HepG2 (cell line): ENCODE measurements at regions not wholly inside any gene's neighbourhood (a gene's known extent, or its start where the extent isn't known, plus 50 kb on each side); places are given as distances from the start of the nearest gene placed in this dataset.

Experiments
- ATAC-seq: fragments of 200-7000 bp; cut with Tn5 transposase; 3 replicates; pipeline ENCODE4 v1.9.1; 2020; ENCODE audit warnings: mild to moderate bottlenecking, moderate library complexity
- BruUV-seq: library from RNA; stranded (reverse); fragments of 400-500 nt; replicated peaks from 2 replicates; lab custom pipeline; 2021; lab: Mats Ljungman, UMichigan
- CTCF ChIA-PET: fragments of 300-600 bp; formaldehyde crosslinking; extraction: SDS; loops from one replicate; lab custom pipeline; 2021; ENCODE audit warnings: low total read pairs, inconsistent platforms, low intra/inter-chr PET ratio; lab: Yijun Ruan, JAX
- POLR2A ChIA-PET: fragments of 350-600 bp; sonication (Branson Sonifier 250); formaldehyde crosslinking; loops from one replicate; lab custom pipeline; 2020; ENCODE audit warnings: antibody characterized with exemption, inconsistent platforms; lab: Yijun Ruan, JAX
- DNase-seq: peaks from one replicate; pipeline ENCODE4 v3.0.0-alpha.2; 2015; ENCODE audit warnings: low spot score
- FAIRE-seq: peaks from 3 replicates; lab custom pipeline; 2011; peaks lifted over from hg19 to GRCh38; lab: Jason Lieb, UNC
- H2AFZ ChIP-seq: one replicate; pipeline ENCODE4 v1.6.1; 2011; ENCODE audit warnings: low read length, inconsistent platforms
- H3K27ac ChIP-seq: fragments of 300-600 bp; 3 replicates; pipeline ENCODE4 v1.8.0; 2011; ENCODE audit warnings: mixed run types, mild to moderate bottlenecking, mixed read lengths, low read length, inconsistent platforms; ENCODE audit not compliant: insufficient read depth; ENCODE audit errors: extremely low read length
- H3K27me3 ChIP-seq, 2 experiments: fragments of 200-600 bp in 1 of 2; 2 replicates in 1 of 2; 3 replicates in 1 of 2; pipeline versions ENCODE4 v1.6.0 to v1.8.0; 2011; ENCODE audit warnings: low read length in 2 of 2, mild to moderate bottlenecking in 2 of 2, moderate library complexity in 2 of 2, inconsistent platforms in 1 of 2; ENCODE audit not compliant: insufficient read depth in 2 of 2, control insufficient read depth in 1 of 2
- H3K36me3 ChIP-seq, 2 experiments: fragments of 200-600 bp in 1 of 2; replicated peaks in 1 of 2; 2 replicates in 1 of 2; 3 replicates in 1 of 2; pipeline versions ENCODE4 v1.5.1 to v1.8.0; 2011; ENCODE audit warnings: low read length in 2 of 2, inconsistent platforms in 1 of 2; ENCODE audit not compliant: insufficient read depth in 2 of 2, control insufficient read depth in 1 of 2
- H3K4me1 ChIP-seq: 2 replicates; pipeline ENCODE4 v1.5.1; 2012; ENCODE audit warnings: low read length, inconsistent platforms; ENCODE audit not compliant: insufficient read depth
- H3K4me2 ChIP-seq: 2 replicates; pipeline ENCODE4 v1.6.0; 2011; ENCODE audit warnings: low read depth, low read length, inconsistent platforms
- H3K4me3 ChIP-seq, 3 experiments: fragments of 200-600 bp in 1 of 3; sonication (generic), shearing (Covaris generic) in 1 of 3; replicated peaks in 1 of 3; 2 replicates each; pipeline ENCODE4 v1.5.1; 2011 to 2016; ENCODE audit warnings: low read length in 3 of 3, inconsistent platforms in 2 of 3, low read depth in 2 of 3, mild to moderate bottlenecking in 2 of 3, control low read depth in 1 of 3, mixed read lengths in 1 of 3; ENCODE audit not compliant: insufficient read depth in 1 of 3
- H3K79me2 ChIP-seq: one replicate; pipeline ENCODE4 v1.6.1; 2011; ENCODE audit warnings: low read length, inconsistent platforms; ENCODE audit not compliant: insufficient read depth
- H3K9ac ChIP-seq: 2 replicates; pipeline ENCODE4 v1.6.0; 2011; ENCODE audit warnings: mild to moderate bottlenecking, low read depth, low read length, inconsistent platforms; ENCODE audit not compliant: insufficient read depth
- H3K9me3 ChIP-seq: 2 replicates; pipeline ENCODE4 v1.5.1; 2012; ENCODE audit warnings: mild to moderate bottlenecking, low read length
- H4K20me1 ChIP-seq: 2 replicates; pipeline ENCODE4 v1.6.0; 2011; ENCODE audit warnings: inconsistent platforms, mild to moderate bottlenecking, low read length, moderate library complexity; ENCODE audit not compliant: insufficient read depth
- DMAP1 ChIP-seq: IDR thresholded peaks from 2 replicates; pipeline ENCODE4 v1.6.1; 2016
- GFI1 ChIP-seq: sonication (generic); formaldehyde crosslinking; IDR thresholded peaks from 2 replicates; pipeline ENCODE4 v1.5.0; 2020; ENCODE audit warnings: missing genetic modification reagents, mild to moderate bottlenecking, borderline replicate concordance
- IKZF1 ChIP-seq: fragments of 450-650 bp; IDR thresholded peaks from 2 replicates; pipeline ENCODE4 v1.7.1; 2016
- MLLT10 ChIP-seq: sonication (generic); formaldehyde crosslinking; IDR thresholded peaks from 2 replicates; pipeline ENCODE4 v1.4.0; 2020; ENCODE audit warnings: missing genetic modification reagents
- MXD3 ChIP-seq: IDR thresholded peaks from 2 replicates; pipeline ENCODE4 v1.6.1; 2016; ENCODE audit warnings: mild to moderate bottlenecking, missing biosample characterization, missing genetic modification reagents
- RNF219 ChIP-seq: sonication (generic); formaldehyde crosslinking; IDR thresholded peaks from 2 replicates; pipeline ENCODE4 v1.5.0; 2020; ENCODE audit warnings: mild to moderate bottlenecking, missing genetic modification reagents
- ZMYM2 ChIP-seq: sonication (generic); formaldehyde crosslinking; IDR thresholded peaks from 2 replicates; pipeline ENCODE4 v1.8.0; 2022; ENCODE audit warnings: mild to moderate bottlenecking, missing genetic modification reagents
- ZNF124 ChIP-seq: sonication (generic); formaldehyde crosslinking; IDR thresholded peaks from 2 replicates; pipeline ENCODE4 v1.4.0; 2020; ENCODE audit warnings: missing genetic modification reagents
- ZNF317 ChIP-seq: sonication (generic); formaldehyde crosslinking; IDR thresholded peaks from 2 replicates; pipeline ENCODE4 v1.5.0; 2020; ENCODE audit warnings: mild to moderate bottlenecking, missing genetic modification reagents
- ZNF629 ChIP-seq: sonication (generic); formaldehyde crosslinking; conservative IDR thresholded peaks from 2 replicates; pipeline ENCODE4 v1.5.0; 2020; ENCODE audit warnings: missing genetic modification reagents
- ZNF891 ChIP-seq: sonication (generic); formaldehyde crosslinking; IDR thresholded peaks from 2 replicates; pipeline ENCODE4 v1.5.0; 2020; ENCODE audit warnings: mild to moderate bottlenecking, missing genetic modification reagents
- WGBS: methylation state at CpG from one replicate; pipeline ENCODE4 v1.1.6; 2017; ENCODE audit warnings: low lambda C conversion rate; 5-methylcytosine and 5-hydroxymethylcytosine counted together
- in situ Hi-C: cut with HindIII; loops from 2 replicates; pipeline ENCODE4 v1.10.0; 2017; ENCODE audit warnings: low pct_unique_long_range_greater_than_20kb; ENCODE audit not compliant: extremely low pct_ligation_motif_present
- intact Hi-C: fragments of 100-400 bp; cut with micrococcal nuclease; formaldehyde crosslinking; loops from one replicate; pipeline ENCODE4 v1.10.0; 2022; ENCODE audit not compliant: unreplicated experiment
- TF ChIP-seq, protein P1 (sequence below): sonication (generic); formaldehyde crosslinking; IDR thresholded peaks from 2 replicates; pipeline ENCODE4 v1.4.0; 2020; ENCODE audit warnings: missing genetic modification reagents
- TF ChIP-seq, protein P2 (sequence below): sonication (generic); formaldehyde crosslinking; IDR thresholded peaks from 2 replicates; pipeline ENCODE4 v1.5.0; 2020; ENCODE audit warnings: missing genetic modification reagents
- TF ChIP-seq, protein P3 (sequence below): sonication (generic); formaldehyde crosslinking; IDR thresholded peaks from 2 replicates; pipeline ENCODE4 v1.4.0; 2020; ENCODE audit warnings: mild to moderate bottlenecking, missing genetic modification reagents

GRCh38 chr7:136513744-136514143 is 354.7 kb upstream of the CHRM2 start (continued):
- TF ChIP-seq, protein P1, sequence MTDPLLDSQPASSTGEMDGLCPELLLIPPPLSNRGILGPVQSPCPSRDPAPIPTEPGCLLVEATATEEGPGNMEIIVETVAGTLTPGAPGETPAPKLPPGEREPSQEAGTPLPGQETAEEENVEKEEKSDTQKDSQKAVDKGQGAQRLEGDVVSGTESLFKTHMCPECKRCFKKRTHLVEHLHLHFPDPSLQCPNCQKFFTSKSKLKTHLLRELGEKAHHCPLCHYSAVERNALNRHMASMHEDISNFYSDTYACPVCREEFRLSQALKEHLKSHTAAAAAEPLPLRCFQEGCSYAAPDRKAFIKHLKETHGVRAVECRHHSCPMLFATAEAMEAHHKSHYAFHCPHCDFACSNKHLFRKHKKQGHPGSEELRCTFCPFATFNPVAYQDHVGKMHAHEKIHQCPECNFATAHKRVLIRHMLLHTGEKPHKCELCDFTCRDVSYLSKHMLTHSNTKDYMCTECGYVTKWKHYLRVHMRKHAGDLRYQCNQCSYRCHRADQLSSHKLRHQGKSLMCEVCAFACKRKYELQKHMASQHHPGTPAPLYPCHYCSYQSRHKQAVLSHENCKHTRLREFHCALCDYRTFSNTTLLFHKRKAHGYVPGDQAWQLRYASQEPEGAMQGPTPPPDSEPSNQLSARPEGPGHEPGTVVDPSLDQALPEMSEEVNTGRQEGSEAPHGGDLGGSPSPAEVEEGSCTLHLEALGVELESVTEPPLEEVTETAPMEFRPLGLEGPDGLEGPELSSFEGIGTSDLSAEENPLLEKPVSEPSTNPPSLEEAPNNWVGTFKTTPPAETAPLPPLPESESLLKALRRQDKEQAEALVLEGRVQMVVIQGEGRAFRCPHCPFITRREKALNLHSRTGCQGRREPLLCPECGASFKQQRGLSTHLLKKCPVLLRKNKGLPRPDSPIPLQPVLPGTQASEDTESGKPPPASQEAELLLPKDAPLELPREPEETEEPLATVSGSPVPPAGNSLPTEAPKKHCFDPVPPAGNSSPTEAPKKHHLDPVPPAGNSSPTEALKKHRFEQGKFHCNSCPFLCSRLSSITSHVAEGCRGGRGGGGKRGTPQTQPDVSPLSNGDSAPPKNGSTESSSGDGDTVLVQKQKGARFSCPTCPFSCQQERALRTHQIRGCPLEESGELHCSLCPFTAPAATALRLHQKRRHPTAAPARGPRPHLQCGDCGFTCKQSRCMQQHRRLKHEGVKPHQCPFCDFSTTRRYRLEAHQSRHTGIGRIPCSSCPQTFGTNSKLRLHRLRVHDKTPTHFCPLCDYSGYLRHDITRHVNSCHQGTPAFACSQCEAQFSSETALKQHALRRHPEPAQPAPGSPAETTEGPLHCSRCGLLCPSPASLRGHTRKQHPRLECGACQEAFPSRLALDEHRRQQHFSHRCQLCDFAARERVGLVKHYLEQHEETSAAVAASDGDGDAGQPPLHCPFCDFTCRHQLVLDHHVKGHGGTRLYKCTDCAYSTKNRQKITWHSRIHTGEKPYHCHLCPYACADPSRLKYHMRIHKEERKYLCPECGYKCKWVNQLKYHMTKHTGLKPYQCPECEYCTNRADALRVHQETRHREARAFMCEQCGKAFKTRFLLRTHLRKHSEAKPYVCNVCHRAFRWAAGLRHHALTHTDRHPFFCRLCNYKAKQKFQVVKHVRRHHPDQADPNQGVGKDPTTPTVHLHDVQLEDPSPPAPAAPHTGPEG (CRISPR knock-in tag) = no peak
- TF ChIP-seq ZMYM2 (CRISPR knock-in tag) = no peak
- TF ChIP-seq GFI1 (CRISPR knock-in tag) = no peak

GRCh38 chr7:136509466-136509865 is 359.0 kb upstream of the CHRM2 start:
- no peak for FAIRE-seq
- CTCF ChIA-PET = no interaction called here
- no peak for TF ChIP-seq ZNF124 (CRISPR knock-in tag)
- TF ChIP-seq, protein P2, sequence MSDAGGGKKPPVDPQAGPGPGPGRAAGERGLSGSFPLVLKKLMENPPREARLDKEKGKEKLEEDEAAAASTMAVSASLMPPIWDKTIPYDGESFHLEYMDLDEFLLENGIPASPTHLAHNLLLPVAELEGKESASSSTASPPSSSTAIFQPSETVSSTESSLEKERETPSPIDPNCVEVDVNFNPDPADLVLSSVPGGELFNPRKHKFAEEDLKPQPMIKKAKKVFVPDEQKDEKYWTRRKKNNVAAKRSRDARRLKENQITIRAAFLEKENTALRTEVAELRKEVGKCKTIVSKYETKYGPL = no peak
- no peak for TF ChIP-seq ZNF317
- no peak for TF ChIP-seq IKZF1
- TF ChIP-seq ZNF891 (CRISPR knock-in tag) = no peak
- no peak for TF ChIP-seq DMAP1
- no peak for TF ChIP-seq RNF219 (CRISPR knock-in tag)
- no peak for TF ChIP-seq MLLT10 (CRISPR knock-in tag)
- TF ChIP-seq, protein P3, sequence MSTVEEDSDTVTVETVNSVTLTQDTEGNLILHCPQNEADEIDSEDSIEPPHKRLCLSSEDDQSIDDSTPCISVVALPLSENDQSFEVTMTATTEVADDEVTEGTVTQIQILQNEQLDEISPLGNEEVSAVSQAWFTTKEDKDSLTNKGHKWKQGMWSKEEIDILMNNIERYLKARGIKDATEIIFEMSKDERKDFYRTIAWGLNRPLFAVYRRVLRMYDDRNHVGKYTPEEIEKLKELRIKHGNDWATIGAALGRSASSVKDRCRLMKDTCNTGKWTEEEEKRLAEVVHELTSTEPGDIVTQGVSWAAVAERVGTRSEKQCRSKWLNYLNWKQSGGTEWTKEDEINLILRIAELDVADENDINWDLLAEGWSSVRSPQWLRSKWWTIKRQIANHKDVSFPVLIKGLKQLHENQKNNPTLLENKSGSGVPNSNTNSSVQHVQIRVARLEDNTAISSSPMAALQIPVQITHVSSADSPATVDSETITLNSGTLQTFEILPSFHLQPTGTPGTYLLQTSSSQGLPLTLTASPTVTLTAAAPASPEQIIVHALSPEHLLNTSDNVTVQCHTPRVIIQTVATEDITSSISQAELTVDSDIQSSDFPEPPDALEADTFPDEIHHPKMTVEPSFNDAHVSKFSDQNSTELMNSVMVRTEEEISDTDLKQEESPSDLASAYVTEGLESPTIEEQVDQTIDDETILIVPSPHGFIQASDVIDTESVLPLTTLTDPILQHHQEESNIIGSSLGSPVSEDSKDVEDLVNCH (CRISPR knock-in tag) = no peak
- no peak for TF ChIP-seq ZNF629
- TF ChIP-seq MXD3 (CRISPR knock-in tag) = no peak

More at GRCh38 chr7:136509466-136509865, 359.0 kb upstream of the CHRM2 start:
- WGBS = 6% methylated on average over 3 of the region's 3 CpGs
- H3K9me3 ChIP-seq = peaks cover 4% of the 10 kb centered on the region; the same call in 1 of the 2 replicates
- DNase-seq = no peak
- POLR2A ChIA-PET = no interaction called here
- H3K36me3 ChIP-seq = no peaks in the 10 kb centered on the region
- H3K27ac ChIP-seq = no peak overlapping the region
- intact Hi-C loops = no loop called here
- in situ Hi-C loops = no loop called here
- H3K9ac ChIP-seq = no peak overlapping the region
- H4K20me1 ChIP-seq = no peaks in the 10 kb centered on the region
- H3K4me3 ChIP-seq = no peak overlapping the region
- BruUV-seq = no TSS peak
- no peak overlapping the region for H2AFZ ChIP-seq
- H3K79me2 ChIP-seq = no peaks in the 10 kb centered on the region
- H3K27me3 ChIP-seq = no peaks in the 10 kb centered on the region
- no peak overlapping the region for H3K4me2 ChIP-seq
- no peak for ATAC-seq
- H3K4me1 ChIP-seq = no peaks in the 10 kb centered on the region
